HG03135 (cell line): ENCODE measurements at regions not wholly inside any gene's neighbourhood (a gene's known extent, or its start where the extent isn't known, plus 50 kb on each side); places are given as distances from the start of the nearest gene placed in this dataset.
"Not testable (repeated sequence)": the region's sequence is repeated elsewhere in the genome, so short reads cannot be mapped to it uniquely, and the experiment has no call there.

Source experiments
- ATAC-seq: cut with Tn5 transposase; IDR thresholded peaks from one replicate; pipeline ENCODE4 v1.9.1; 2021; ENCODE audit warnings: mild to moderate bottlenecking, moderate library complexity; ENCODE audit not compliant: unreplicated experiment

DNA sequence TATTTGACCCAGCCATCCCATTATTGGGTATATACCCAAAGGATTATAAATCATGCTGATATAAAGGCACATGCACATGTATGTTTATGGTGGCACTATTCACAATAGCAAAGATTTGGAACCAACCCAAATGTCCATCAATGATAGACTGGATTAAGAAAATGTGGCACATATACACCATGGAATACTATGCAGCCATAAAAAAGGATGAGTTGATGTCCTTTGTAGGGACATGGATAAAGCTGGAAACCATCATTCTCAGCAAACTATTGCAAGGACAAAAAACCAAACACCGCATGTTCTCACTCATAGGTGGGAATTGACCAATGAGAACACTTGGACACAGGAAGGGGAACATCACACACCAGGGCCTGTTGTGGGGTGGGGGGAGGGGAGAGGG, 147.3 kb upstream of the STK26 start:
- not testable (repeated sequence) for ATAC-seq

DNA sequence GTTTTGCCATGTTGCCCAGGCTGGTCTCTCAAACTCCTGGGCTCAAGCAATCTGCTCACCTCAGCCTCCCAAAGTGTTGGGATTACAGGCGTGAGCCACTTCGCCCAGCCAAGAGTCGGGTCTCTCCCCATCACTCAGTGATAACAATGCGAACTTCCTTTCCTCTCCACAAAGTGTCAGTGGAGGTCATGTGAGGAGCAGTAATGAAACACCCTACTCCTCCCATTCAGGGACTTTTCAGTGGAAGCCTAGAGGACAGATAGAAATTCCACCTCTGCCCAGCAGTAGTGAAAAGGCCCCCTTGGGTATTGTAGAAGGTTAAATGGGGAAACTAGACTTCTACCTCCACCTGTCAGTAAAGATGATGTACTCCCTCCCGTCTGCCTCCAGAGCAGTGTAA, 141.9 kb upstream of the STK26 start:
- no peak for ATAC-seq

DNA sequence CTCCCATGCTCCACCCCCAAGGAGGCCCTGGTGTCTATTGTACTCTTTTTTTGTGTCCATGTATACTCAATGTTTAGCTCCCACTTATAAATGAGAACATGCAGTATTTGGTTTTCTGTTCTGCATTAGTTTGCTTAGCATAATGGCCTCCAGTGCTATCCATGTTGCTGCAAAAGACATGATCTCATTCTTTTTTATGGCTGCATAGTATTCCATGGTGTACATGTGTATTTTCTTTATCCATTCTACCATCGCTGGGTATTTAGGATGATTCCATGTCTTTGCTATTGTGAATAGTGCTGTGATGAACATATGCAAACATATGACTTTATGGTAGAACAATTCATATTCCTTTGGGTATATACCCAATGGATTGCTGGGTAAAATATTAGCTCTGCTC, 138.1 kb upstream of the STK26 start:
- ATAC-seq: not testable (repeated sequence)

DNA sequence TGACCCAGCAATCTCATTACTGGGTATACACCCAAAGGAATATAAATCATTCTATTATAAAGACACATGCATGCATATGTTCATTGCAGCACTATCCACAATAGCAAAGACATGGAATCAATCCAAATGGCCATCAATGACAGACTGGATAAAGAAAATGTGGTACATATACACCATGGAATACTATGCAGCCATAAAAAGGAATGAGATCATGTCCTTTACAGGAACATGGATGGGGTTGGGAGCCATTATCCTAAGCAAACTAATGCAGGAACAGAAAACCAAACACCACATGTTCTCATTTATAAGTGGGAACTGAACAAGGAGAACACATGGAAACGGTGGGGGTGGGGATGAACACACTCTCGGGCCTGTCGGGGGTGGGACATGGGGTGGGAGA, 129.2 kb upstream of the STK26 start:
- not testable (repeated sequence) for ATAC-seq

DNA sequence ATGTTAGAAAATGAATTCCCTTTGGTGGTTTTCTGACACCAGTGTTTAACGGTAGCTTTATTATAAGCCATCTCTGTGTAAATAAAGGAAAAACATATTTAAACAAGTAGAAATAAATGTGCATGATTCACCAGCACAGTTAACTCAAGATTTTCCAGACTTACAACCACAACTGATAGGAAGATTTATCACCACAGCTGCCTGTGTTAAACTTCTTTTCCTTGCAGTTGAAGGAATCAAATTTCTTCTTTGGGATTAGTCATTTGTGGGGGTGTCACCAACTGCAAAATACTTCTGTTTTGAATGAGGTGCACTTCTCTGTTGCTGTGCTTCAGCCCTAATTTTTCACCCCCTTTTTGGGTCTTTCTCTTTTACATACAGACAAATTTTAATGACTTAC, 128.1 kb upstream of the STK26 start:
- no peak for ATAC-seq

DNA sequence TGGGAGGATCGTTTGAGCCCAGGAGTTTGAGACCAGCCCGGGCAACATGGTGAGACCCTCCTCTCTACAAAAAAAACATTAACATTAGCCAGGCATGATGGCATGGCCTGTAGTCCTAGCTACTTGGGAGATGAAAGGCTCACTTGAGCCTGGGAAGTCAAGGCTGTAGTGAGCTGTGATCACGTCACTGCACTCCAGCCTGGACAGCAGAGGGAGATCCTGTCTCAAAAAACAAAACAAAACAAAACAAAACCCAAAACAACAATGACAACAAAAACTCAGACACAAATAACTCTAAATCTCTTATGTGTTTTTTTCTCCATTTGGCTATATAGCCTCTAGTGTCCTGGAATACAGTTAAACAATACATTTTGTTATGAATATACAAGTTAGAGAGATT, 127.3 kb upstream of the STK26 start:
- ATAC-seq: no peak

DNA sequence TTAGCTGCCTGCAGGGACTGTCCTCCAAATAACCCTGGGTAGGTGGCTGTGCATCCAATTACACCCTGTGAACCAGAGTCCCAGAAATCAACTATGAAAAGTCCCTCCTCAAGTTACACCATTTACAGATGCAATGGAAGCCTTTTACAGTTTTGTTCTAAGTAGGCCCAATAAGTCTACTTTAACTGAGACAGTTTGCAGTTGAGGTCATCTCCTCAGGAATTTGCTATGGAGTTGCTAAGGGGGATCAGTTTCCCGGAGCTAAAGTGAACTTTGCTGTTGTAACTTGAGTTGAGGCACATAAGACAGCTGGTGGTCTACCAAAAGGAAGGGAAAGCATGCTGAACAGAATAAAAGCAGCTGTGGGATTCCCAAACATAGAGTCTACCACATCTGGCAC, 121.6 kb upstream of the STK26 start:
- no peak for ATAC-seq

DNA sequence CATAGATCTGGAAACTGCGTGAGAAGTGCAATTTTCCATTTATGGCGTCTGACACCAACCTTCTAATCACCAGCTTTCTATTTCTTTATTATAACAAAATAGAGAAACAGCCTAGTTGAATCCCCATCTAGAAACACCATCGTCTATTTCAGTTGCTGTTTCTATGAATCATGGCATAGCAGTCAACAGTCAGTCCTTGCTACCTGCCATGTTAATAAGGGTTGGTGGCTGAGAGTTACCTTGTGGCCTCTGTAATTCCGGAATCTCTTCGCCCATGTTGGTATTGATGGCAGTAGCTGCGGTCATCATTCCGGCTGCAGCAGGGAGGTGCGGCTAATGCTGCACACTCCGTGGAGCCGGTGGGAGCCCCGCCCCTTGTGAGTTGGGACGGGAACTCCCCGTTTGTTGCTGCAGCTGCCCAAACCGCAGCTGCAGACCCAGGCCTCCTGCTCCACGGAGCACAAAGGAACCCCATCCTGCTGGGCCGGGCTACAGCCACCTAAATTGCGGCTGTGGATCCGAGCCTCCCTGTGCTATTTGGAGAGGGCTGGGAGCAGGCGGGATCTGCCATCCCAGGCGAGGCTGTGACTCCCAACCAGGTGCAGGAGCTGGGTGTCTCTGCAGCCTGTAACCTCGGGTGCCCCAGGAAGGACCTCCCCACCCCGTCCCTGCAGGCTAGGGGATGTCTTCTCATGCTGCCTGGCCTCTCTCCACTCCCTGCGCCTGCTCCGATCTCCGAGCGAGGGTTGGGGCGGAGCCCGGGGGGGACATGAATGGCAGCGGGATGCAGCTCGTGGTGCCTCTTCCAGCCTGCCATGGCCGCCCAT, 115.4 kb upstream of the STK26 start:
- ATAC-seq: no peak

DNA sequence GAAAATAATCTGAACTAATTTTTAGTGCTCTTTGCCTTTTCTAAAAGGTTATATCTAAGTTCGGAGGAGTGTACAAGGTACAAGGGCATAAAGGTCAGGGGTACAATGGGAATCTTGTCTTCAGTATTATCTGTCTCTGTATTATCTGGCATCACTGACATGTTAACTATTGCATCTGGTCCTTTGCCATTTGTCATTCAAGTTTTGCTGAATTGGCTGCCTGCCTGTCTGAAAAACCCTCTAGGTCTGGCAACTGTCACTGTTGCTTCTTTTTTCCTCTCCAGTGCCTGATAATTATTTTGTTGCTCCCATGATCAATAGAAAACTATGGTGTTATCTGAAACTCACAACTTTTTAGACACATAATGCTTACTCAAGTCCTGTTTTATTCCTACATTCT, 112.5 kb upstream of the STK26 start:
- no peak for ATAC-seq

DNA sequence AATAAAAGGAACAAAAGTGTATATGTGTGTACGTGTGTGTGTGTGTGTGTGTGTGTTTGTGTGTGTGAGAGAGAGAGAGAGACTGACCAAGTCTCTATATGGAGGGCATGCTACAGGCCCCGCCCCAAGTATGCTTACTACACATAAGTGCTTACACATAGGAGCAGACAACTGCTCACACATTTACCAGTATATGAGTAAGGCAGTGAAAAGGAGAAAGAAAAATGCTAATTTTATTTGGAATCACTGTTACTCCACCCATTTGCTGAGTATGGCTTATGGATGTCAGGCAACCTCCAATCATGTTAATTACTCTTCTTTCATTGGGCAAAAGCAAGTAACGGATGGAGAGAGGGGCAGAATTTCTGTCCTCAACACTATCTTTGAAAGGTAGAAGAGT, 107.6 kb upstream of the STK26 start:
- ATAC-seq: no peak

DNA sequence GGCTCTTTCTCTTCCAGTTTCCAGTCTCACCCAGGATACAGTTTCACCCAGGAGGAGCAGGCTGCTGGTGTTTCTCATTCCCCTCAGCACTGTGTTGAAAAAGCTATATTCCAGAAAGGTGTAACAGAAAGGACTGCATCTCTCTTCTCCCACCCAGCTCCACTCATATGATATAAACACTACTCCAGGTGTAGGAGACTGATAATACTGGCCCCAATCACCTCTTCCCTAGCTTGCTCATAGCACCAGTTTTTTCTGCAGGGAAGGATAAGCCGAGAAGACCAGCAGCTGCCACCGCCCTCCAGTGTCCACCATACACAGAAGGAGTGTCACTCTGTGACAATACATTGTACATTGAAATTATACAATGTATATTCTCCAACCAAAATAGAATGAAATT, 105.5 kb upstream of the STK26 start:
- ATAC-seq: no peak

DNA sequence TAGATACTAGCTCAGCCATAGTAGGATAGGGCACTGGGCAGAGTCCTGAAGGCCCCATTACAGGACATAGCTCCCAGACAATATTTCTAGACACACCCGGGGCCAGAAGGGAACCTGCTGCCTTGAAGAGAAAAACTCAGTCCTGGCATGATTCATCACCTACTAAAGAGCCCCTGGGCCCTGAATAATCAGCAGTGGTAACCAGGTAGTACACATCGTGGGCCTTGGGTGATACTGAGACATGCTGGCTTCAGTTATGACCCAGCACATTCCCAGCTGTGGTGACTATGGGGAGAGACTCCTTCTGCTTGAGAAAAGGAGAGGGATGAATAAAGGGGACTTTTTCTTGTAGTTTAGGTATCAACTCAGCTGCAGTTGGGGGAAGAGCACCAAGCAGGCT, 104.3 kb upstream of the STK26 start:
- no peak for ATAC-seq

DNA sequence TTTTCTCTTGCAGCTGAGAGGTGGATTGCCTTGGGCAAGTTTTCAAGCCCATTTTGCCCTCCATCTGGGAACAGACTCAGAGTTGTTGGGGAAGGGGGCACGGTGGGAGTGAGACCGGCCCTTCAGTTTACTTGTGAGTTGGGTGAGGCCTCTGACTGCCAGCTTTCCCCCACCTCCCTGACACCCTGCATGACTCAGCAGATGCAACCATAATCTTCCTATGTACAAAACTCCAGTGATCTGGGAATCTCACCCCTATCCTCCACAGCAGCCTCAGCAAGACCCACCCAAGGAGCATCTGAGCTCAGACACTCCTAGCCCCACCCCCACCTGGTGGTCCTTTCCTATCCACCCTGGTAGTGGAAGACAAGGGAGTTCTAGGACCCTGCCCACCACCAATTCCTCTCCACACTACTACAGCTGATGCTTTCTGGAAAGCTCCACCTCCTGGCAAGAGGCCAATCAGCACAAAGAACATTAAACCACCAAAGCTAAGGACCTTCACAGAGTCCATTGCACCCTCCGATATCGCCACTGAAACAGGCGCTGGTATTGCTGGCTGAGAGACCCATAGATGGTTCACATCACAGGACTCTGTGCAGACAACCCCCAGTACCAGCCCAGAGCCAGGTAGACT, 99.4 kb upstream of the STK26 start:
- ATAC-seq: no peak

DNA sequence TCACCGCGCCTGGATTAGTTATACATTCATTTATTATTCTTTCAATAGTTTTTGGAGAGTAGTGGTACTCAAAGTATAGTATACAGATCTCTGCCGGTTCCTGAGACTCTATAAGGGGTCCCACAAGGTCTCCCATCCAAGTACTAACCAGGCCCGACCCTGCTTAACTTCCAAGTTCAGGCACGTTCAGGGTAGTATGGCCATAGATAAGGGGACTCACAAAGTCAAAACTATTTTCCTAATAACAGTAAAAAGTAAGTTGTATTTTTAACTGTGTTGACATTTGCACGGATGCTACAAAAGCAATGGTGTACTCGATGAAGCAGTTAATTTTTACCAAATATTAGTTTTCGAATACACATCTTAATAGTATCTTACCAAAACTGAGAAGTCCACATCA, 84.4 kb upstream of the STK26 start:
- no peak for ATAC-seq

DNA sequence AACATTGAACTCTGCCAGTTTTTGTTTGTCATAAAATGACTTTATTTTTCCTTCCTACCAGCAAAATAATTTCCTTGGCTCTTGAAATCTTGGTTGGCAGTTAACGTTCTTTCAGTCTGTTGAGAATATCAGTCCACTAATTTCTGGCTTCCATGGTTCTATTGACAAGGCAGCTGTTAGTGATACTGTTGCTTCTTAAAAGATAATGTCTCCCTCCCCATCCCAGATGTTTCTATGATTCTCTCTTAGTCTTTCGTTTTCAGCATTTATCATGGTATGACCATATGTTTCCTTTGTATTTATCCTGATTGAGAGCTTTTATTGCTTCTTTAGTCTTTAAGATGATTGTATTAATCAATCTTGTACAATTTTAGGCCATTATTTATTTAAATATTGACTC, 81.1 kb upstream of the STK26 start:
- no peak for ATAC-seq

DNA sequence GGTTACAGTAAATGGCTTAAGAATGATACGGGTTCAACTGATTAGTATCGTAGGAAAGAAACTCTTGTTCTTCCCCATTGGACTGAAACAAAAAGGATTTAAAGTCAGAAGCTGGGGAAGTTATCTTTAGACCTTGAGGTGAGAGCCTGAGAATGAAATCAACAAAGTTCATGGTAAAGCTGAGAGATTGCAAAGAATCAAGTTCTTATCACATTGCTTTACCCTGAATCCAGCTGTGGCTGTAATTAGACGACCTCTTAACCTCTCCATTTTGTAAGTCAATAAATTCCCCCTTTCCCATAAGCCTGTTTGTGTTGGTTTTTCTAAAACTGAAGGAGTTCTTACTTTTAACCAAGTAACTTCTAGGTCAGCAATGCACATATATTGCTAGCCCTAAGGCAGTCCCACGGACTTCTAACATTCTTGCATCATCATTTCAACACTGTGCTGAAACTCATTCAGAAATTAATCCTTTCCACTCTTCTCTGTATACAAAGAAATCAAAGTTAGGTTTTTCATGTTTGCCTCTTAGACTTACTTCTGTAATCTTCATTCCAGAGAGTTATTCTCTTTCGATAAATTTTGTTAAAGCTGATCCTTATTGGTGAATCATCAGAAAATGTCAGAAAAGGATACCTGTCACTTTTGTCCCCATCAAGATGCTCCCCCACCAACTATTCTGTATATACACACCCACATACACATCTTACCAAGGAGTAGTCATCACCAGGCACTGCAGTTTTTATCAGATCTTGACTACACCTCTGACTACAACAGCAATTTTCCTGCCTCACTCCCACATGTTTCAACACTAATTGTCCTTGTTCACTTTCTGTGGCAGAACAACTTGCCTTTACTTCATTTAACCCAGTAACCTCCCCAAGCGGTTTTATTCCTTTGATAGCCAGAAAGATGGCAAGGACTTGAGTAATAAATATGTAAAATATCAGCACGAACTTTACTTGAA, 77.9 kb upstream of the STK26 start:
- ATAC-seq: no peak

DNA sequence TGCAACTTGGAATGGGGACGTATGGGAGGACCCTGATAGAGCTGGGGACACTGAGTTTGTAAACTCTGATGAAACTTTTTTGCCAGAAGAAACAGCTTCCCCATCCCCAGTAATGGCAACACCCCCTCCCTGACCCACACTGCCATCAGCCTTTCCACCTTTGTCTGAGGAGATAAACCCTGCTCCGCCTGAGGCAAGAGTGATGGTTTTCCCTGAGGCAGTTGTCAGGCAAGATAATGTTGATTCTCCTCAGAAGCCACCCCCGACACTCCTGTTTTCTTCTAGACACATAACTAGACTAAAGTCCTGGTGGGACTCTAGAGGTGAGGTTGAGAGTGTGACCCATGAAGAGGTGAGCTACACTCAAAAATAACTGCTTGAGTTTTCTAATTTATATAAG, 71.9 kb upstream of the STK26 start:
- ATAC-seq: no peak

DNA sequence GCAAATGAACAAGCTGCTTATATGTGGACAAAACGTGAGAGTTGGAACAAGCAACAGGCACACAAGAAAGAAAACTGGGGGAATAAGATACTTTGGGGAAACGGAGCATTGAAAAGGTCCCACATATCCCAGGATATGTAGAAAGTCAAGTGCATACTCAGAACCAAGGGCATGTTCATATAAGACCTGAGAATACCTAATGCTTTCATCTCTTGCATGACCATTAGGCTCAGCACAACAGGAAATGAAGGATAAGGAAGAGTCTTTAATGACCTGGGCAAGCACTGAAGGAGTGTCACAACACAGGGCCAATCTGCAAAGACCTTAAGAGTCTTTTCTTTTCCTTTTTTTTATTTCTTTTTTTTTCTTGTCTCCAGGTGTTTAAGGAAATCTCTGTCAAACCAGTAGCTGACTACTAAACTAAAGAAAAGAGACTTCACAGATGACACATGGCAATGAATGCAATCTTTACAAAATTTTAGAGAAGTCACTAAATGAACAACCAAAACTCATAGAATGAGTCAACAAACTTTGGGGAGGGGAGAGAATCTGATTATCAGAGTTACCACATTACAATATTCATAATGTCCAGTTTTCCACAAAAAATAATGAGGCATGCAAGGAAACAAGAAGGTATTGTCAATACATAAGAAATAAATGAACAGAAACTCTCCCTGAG, 67.9 kb upstream of the STK26 start:
- no peak for ATAC-seq

DNA sequence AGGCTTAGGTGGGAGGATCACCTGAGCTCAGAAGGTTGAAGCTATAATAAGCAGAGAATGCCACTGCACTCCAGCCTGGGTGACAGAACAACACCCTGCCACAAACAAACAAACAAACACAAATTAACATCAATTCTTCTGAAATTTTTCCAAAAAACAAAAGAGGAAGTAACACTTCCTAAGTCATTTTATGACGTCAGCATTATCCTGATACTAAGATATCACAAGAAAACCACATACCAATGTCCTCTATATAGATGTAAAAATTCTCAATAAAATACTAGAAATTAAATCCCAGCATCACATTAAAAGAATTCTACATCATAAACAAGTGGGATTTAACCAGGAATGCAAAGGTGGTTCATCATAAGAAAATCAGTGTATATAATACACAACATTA, 64.4 kb upstream of the STK26 start:
- no peak for ATAC-seq

DNA sequence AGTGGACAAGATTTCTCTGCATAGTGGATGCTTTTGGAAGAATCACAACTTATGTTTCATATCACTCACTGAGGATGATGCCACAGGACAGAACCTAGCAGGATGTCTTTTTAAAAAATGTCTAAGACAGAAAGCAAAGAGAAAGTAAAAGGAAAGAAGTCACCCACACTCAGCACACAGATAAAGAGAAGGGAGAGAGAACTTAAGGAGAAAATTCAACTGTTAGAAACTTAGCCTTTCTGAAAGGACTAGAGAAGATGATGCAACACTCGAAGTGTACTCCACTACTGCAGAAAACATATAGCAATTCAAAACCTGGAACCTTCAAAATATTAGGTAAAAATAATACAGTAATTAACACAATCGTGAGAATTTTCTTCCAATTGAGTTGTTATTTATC, 52.8 kb upstream of the STK26 start:
- ATAC-seq: no peak
